Ovary (tissue), 3 donors: ENCODE measurements at regions not wholly inside any gene's neighbourhood (a gene's known extent, or its start where the extent isn't known, plus 50 kb on each side); places are given as distances from the start of the nearest gene placed in this dataset.

ENCODE experiments used
- CTCF ChIP-seq, 3 donors: fragments of 450-650 bp in 2 of 3; fragments of 200-600 bp in 1 of 3; IDR thresholded peaks; one replicate each; pipeline versions ENCODE4 v1.5.1 to v1.8.0; 2016 to 2022; ENCODE audit warnings: antibody characterized with exemption in 3 of 3, mild to moderate bottlenecking in 1 of 3
- EP300 ChIP-seq: sonication (generic); formaldehyde crosslinking; IDR thresholded peaks from one replicate; pipeline ENCODE4 v1.6.1; 2017; ENCODE audit warnings: antibody characterized with exemption
- POLR2A ChIP-seq: fragments of 450-650 bp; IDR thresholded peaks from one replicate; pipeline ENCODE4 v1.6.1; 2017; ENCODE audit warnings: antibody characterized with exemption, mild to moderate bottlenecking, moderate library complexity
- donor health status: DM: no; HTN: no; CAD: no.

GRCh38 chr7:121544238-121544637 lies 148.1 kb upstream of the FAM3C start:
- TF ChIP-seq CTCF (IDR thresholded peaks at IDR 0.05) (no peak), EP300 (no peak), POLR2A (no peak)
